NCI-H748 (cell line): ENCODE measurements at regions not wholly inside any gene's neighbourhood (a gene's known extent, or its start where the extent isn't known, plus 50 kb on each side); places are given as distances from the start of the nearest gene placed in this dataset.
"Not testable (repeated sequence)": the region's sequence is repeated elsewhere in the genome, so short reads cannot be mapped to it uniquely, and the experiment has no call there.

Source experiments
- DNase-seq: peaks from one replicate; lab custom pipeline; 2025; ENCODE audit not compliant: unreplicated experiment; lab: John Stamatoyannopoulos, UW

GRCh38 chrX:13188731-13189309 lies 131.0 kb downstream of the ATXN3L start:
- DNase-seq = no peak

GRCh38 chrX:13186643-13187042 lies 133.2 kb downstream of the ATXN3L start:
- DNase-seq = not testable (repeated sequence)

GRCh38 chrX:13180807-13181206 lies 136.4 kb upstream of the FAM9C start:
- no peak for DNase-seq

DNA sequence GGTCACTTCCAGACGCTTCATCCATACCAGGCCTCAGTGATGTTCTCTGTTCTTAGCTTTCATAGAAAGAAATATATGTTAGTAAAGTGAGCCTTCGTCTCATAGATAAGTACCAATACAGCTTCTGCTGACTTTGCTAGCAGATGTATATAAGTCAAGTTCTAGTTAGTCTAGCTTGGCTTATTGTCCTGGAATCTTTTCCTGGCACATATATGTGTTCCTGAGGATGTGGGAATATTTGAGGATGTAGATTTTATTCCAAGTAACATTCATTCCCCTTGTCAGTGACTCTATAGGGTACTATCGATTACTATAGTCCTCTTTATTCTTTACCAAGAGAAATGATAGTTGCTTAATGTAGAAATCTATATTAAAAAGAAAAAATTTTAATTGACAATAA lies 135.2 kb upstream of the FAM9C start:
- DNase-seq = no peak

- DNase-seq = no peak
Observed at GRCh38 chrX:13179100-13179499, 134.7 kb upstream of the FAM9C start.

- peak; percentile 79 for DNase-seq
Observed at GRCh38 chrX:13177921-13178566, 133.6 kb upstream of the FAM9C start.

DNA sequence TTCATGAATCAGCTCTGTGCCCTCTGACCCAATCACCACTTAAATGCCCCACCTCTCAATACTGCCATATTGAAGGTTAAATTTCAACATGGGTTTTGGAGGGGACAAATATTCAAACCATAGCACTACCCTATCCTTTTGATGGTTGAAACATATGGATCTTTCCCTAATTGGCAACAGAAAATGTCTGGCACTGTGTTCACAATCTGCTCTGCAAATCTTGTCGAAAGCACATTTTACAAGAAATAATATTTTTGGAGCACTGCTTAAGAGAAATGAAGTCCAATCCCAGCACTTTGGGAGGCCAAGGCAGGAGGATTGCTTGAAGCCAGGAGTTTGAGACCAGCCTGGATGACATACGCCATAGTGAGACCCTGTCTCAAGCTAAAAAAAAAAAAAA lies 130.6 kb upstream of the FAM9C start:
- no peak for DNase-seq

GRCh38 chrX:13170966-13171558 lies 126.6 kb upstream of the FAM9C start:
- no peak for DNase-seq

GRCh38 chrX:13169684-13170083 lies 125.3 kb upstream of the FAM9C start:
- DNase-seq = no peak

DNA sequence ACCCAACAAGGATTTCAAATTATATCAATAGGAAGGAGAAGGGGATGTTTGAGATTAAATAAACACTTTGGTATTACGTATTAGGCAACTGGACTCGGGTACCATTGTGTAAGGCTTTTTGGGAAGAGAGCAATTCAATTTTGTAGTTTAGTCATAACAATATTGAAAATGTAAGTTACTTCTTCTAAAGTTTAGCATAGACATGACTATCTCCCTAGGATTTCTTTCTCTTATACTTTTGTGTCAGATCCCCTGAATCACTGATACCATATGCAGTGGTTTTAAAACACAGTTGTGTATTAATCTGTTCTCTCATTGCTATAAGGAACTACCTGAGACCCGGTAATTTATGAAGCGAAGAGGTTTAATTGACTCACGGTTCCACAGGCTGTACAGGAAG lies 123.8 kb upstream of the FAM9C start:
- DNase-seq = no peak

GRCh38 chrX:13167481-13168231 lies 123.2 kb upstream of the FAM9C start:
- DNase-seq = peak; percentile 54

GRCh38 chrX:13165266-13166189 lies 121.1 kb upstream of the FAM9C start:
- peak; percentile 92 for DNase-seq

DNA sequence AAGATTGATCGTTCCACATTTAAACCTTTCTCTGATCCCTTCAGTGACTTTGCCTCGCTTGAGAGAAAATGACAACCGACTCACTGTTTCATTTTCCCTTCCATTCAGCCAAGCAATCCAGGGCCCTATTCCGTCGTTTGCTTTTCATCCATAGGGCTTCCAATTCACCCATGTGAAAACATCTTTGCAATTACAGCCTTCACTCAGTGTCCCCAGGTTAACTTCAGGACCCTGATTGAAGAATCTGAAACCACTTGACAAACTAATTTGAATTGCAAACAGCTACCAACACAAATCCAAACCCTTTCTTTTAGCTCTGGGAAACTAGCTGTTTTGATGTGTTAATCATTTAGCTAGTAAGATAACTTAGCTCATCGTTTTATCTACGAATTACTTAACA lies 120.2 kb upstream of the FAM9C start:
- DNase-seq = peak; percentile 56

DNA sequence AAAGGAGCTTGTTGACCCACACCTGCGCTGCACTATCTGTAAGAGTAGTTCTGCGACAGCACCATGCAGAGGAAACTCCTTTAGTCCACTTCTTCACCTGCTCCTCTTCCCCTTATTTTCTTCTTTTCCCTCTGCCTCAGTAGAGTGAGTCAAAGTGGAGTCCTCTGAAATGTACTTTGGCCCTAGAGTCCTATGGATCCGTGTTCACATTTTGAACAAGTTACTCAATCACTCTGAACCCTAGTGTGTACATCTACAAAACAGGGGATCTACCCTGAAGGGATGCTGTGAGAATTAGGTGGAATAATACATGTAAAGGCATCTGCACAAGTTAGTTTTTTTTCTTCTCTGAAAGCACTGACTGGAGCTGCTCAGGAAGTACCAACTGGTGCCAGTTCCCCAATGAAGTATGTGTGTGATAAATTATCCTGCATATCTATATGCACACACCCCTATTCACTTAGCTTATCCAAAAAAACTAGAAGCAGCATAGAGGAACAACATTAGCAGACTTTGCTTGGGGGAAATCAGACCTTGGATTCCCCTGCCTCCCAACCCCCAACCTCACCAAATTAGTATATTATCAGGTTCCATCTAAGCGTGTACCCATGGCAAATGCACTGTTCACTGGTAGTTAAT lies 118.5 kb upstream of the FAM9C start:
- no peak for DNase-seq

DNA sequence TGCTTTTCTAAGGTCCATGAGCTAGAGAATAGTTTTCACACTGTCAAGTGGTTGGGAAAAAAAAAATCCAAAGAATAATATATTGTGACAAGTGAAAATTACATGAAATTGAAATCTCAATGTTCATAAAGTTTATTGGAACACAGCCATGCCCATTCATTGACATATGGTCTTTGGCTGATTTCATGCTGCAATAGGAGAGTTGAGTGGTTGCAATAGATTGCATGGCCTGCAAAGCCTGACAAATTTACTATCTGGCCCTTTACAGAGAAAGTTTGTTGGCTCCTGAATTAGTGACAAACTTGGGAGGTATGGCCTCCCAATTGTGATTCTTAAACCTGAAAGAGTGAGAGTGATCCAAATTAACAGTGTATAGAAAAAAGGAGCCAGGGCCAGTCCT lies 115.5 kb upstream of the FAM9C start:
- no peak for DNase-seq

DNA sequence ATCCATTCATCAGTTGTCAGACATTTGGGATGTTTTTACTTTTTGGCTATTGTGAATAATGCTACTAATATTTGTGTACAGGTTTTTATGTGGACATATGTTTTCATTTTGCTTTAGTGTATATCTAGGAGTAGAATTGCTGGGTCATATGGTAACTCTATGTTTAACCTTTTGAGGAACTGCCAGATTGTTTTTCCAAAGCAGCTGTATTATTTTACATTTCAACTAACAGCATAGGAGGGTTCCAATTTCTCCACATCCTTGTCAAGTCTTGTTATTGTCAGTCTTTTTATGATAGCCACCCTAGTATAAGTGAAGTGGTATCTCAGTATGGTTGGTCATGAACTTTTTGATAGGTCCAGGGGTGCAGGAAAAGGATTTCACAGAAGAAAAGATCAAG lies 114.5 kb upstream of the FAM9C start:
- no peak for DNase-seq

- not testable (repeated sequence) for DNase-seq
Observed at GRCh38 chrX:13155550-13155949, 111.1 kb upstream of the FAM9C start.

GRCh38 chrX:13153796-13154195 lies 109.4 kb upstream of the FAM9C start:
- no peak for DNase-seq

DNA sequence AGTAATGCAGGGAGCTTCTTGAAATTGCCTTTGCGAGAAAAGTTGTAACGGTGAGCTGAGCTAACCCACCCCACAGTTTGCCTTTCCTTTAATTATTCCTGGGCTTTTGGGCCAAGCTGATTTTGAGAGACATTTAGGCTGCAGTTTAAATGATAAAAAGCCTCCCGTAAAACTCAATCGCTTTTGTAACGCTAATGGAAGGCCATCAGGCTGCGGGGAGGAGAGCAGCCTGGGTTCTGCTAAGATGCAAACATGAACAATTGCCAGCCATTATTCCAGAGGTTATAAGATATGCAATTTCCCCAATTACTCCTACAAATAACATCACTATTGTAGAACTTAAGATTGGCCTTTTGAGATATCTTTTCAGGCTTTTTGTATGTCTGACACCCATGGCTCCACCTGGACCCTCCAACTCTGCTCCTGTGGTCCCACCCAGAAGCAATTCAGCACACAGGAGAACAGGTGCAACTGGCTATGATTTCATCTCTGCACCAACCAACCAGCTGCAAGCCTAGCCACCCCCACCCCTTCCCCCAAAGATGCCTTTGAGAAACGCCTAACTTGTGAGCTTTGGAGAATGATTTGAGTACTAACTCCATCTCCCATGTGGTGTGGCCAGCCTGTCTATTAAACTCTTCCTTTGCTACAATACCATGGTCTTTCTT lies 108.2 kb upstream of the FAM9C start:
- no peak for DNase-seq
